HL-60/S4 treated with retinoic acid at 250 ng/mL for 4 days and 3 days (cell line): ENCODE measurements at regions not wholly inside any gene's neighbourhood (a gene's known extent, or its start where the extent isn't known, plus 50 kb on each side); places are given as distances from the start of the nearest gene placed in this dataset.

Experiments used
- in situ Hi-C: fragments of 300-500 bp; cut with MboI; formaldehyde crosslinking; loops from 2 replicates; pipeline ENCODE4 v1.7.0; 2022; ENCODE audit warnings: low sequenced_read_pairs

- in situ Hi-C loops, result no loop called here
These were observed 630.5 kb upstream of the FANCL start for GRCh38 chr2:58871469-58872142.

- in situ Hi-C loops, result no loop called here
These were observed 629.6 kb upstream of the FANCL start for GRCh38 chr2:58870704-58871103.

- in situ Hi-C loops, result no loop called here
These were observed 625.8 kb upstream of the FANCL start for GRCh38 chr2:58866946-58867345.

- in situ Hi-C loops, result no loop called here
These were observed 625.4 kb upstream of the FANCL start for GRCh38 chr2:58866527-58866926.

- in situ Hi-C loops, result no loop called here
These were observed 624.9 kb upstream of the FANCL start for GRCh38 chr2:58866040-58866439.

- in situ Hi-C loops, result no loop called here
These were observed 624.3 kb upstream of the FANCL start for GRCh38 chr2:58865436-58865835.

- in situ Hi-C loops, result no loop called here
These were observed 621.1 kb upstream of the FANCL start for GRCh38 chr2:58862244-58862643.

GRCh38 chr2:58860586-58860985 lies 619.5 kb upstream of the FANCL start:
- in situ Hi-C loops, result no loop called here

- in situ Hi-C loops, result no loop called here
These were observed 615.0 kb upstream of the FANCL start for GRCh38 chr2:58856100-58856499.

- in situ Hi-C loops, result no loop called here
These were observed 612.3 kb upstream of the FANCL start for GRCh38 chr2:58853420-58853819.

- in situ Hi-C loops, result no loop called here
These were observed 611.8 kb upstream of the FANCL start for GRCh38 chr2:58852905-58853304.

- in situ Hi-C loops, result no loop called here
These were observed 611.1 kb upstream of the FANCL start for GRCh38 chr2:58852243-58852642.

GRCh38 chr2:58851598-58851997 lies 610.5 kb upstream of the FANCL start:
- in situ Hi-C loops, result no loop called here

GRCh38 chr2:58845011-58845410 lies 603.9 kb upstream of the FANCL start:
- in situ Hi-C loops, result no loop called here

- in situ Hi-C loops, result no loop called here
These were observed 601.5 kb upstream of the FANCL start for GRCh38 chr2:58842501-58843155.

- in situ Hi-C loops, result no loop called here
These were observed 593.3 kb upstream of the FANCL start for GRCh38 chr2:58834404-58834803.

GRCh38 chr2:58826795-58827194 lies 585.7 kb upstream of the FANCL start:
- in situ Hi-C loops, result no loop called here

- in situ Hi-C loops, result no loop called here
These were observed 571.7 kb upstream of the FANCL start for GRCh38 chr2:58812771-58813344.

- in situ Hi-C loops, result no loop called here
These were observed 564.0 kb upstream of the FANCL start for GRCh38 chr2:58805126-58805525.

- in situ Hi-C loops, result no loop called here
These were observed 562.1 kb upstream of the FANCL start for GRCh38 chr2:58803192-58803591.

- in situ Hi-C loops, result no loop called here
These were observed 559.8 kb upstream of the FANCL start for GRCh38 chr2:58800881-58801280.

GRCh38 chr2:58798676-58799208 lies 557.6 kb upstream of the FANCL start:
- in situ Hi-C loops, result no loop called here
